KMS-11 (cell line): ENCODE measurements at regions not wholly inside any gene's neighbourhood (a gene's known extent, or its start where the extent isn't known, plus 50 kb on each side); places are given as distances from the start of the nearest gene placed in this dataset.

Experiments used
- H2AFZ ChIP-seq: fragments of 200-600 bp; sonication (generic); 2 replicates; pipeline ENCODE4 v1.6.1; 2016; ENCODE audit warnings: antibody characterized with exemption, mixed run types, low read depth
- H3K27ac ChIP-seq: fragments of 200-600 bp; sonication (generic); 2 replicates; pipeline ENCODE4 v1.6.1; 2016; ENCODE audit warnings: mild to moderate bottlenecking, mixed run types
- H3K27me3 ChIP-seq: fragments of 200-600 bp; sonication (generic); 2 replicates; pipeline ENCODE4 v1.6.1; 2017; ENCODE audit warnings: mild to moderate bottlenecking, low read depth, mixed run types, moderate library complexity; ENCODE audit not compliant: insufficient read depth
- H3K36me3 ChIP-seq: fragments of 200-600 bp; sonication (generic); 2 replicates; pipeline ENCODE4 v1.6.1; 2017; ENCODE audit warnings: mild to moderate bottlenecking, mixed run types; ENCODE audit not compliant: insufficient read depth
- H3K4me1 ChIP-seq: fragments of 200-600 bp; sonication (generic); 2 replicates; pipeline ENCODE4 v1.6.1; 2016; ENCODE audit warnings: mild to moderate bottlenecking, low read depth, mixed run types; ENCODE audit not compliant: poor library complexity, severe bottlenecking
- H3K4me2 ChIP-seq: fragments of 200-600 bp; sonication (generic); 2 replicates; pipeline ENCODE4 v1.7.0; 2016; ENCODE audit warnings: mild to moderate bottlenecking, mixed run types
- H3K4me3 ChIP-seq: fragments of 200-600 bp; sonication (generic); IDR thresholded peaks from 2 replicates; pipeline ENCODE4 v1.6.1; 2017; ENCODE audit warnings: low read depth, low read length, mixed read lengths; ENCODE audit not compliant: insufficient read depth
- H3K79me2 ChIP-seq: fragments of 200-600 bp; sonication (generic); 2 replicates; pipeline ENCODE4 v1.6.1; 2016; ENCODE audit warnings: low read depth, mixed run types; ENCODE audit not compliant: insufficient read depth
- H3K9ac ChIP-seq: fragments of 200-600 bp; sonication (generic); 2 replicates; pipeline ENCODE4 v1.6.1; 2016; ENCODE audit warnings: mild to moderate bottlenecking, mixed run types
- H4K20me1 ChIP-seq: fragments of 200-600 bp; sonication (generic); 2 replicates; pipeline ENCODE4 v1.6.1; 2016; ENCODE audit warnings: mild to moderate bottlenecking, mixed run types; ENCODE audit not compliant: insufficient read depth
- TF ChIP-seq, protein P1 (sequence below): fragments of 200-600 bp; sonication (generic); conservative IDR thresholded peaks from 2 replicates; pipeline ENCODE4 v1.6.1; 2017; ENCODE audit warnings: low read depth, mild to moderate bottlenecking, antibody characterized with exemption, low read length, moderate library complexity, mixed read lengths

DNA sequence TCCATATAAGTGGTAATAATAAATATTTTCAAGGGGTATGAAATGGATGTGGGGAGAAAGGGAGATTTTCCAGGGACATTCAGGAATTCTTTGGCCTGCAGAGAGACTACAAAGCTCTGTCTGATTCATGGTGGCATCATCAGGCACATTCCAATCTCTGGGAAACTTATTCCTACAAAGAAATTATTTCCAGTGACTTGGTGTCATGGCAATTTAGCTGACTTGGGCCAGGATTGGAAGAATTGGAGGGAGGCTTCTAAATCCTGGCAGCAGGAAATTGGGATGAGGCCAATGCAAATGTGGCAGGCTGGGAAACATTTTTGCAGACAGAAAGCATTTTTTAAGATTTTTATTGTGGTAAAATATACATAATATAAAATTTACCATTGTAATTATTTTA lies 204.6 kb downstream of the RTL9 start:
- H3K4me1 ChIP-seq = no peaks in the 10 kb centered on the region
- no peak overlapping the region for H3K4me3 ChIP-seq
- no peak overlapping the region for H3K4me2 ChIP-seq
- H4K20me1 ChIP-seq = no peaks in the 10 kb centered on the region
- no peaks in the 10 kb centered on the region for H3K36me3 ChIP-seq
- H2AFZ ChIP-seq = no peak overlapping the region
- no peaks in the 10 kb centered on the region for H3K79me2 ChIP-seq
- TF ChIP-seq, protein P1, sequence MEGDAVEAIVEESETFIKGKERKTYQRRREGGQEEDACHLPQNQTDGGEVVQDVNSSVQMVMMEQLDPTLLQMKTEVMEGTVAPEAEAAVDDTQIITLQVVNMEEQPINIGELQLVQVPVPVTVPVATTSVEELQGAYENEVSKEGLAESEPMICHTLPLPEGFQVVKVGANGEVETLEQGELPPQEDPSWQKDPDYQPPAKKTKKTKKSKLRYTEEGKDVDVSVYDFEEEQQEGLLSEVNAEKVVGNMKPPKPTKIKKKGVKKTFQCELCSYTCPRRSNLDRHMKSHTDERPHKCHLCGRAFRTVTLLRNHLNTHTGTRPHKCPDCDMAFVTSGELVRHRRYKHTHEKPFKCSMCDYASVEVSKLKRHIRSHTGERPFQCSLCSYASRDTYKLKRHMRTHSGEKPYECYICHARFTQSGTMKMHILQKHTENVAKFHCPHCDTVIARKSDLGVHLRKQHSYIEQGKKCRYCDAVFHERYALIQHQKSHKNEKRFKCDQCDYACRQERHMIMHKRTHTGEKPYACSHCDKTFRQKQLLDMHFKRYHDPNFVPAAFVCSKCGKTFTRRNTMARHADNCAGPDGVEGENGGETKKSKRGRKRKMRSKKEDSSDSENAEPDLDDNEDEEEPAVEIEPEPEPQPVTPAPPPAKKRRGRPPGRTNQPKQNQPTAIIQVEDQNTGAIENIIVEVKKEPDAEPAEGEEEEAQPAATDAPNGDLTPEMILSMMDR = no peak
- no peak overlapping the region for H3K9ac ChIP-seq
- no peak overlapping the region for H3K27ac ChIP-seq
- no peaks in the 10 kb centered on the region for H3K27me3 ChIP-seq

DNA sequence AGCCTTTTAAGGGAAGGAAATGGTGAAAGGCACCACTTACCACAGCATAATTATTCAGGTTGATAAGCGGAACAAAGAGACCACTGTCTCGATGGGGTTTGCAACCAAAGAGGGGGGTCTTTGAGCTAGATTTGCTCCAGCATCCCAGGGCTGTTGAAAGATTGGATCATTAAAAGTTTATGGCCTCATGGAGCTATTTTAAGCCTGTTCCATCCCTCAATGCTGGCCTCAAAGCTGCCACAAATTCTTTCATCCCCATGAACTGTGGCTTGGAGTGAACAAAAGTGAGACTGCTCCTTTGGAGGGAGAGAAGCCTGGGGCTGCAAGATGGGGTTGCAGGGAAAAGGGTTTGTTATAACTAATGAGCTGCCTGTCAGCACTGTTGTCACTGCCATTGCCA lies 209.8 kb downstream of the RTL9 start:
- Histone ChIP-seq H3K36me3 (no peaks in the 10 kb centered on the region), H3K27me3 (no peaks in the 10 kb centered on the region), H3K4me1 (no peaks in the 10 kb centered on the region), H3K79me2 (no peaks in the 10 kb centered on the region), H2AFZ (no peak overlapping the region), H3K27ac (no peak overlapping the region), H3K9ac (no peak overlapping the region), H4K20me1 (no peaks in the 10 kb centered on the region), H3K4me2 (no peak overlapping the region), H3K4me3 (no peak overlapping the region)
- TF ChIP-seq, protein P1 = no peak

DNA sequence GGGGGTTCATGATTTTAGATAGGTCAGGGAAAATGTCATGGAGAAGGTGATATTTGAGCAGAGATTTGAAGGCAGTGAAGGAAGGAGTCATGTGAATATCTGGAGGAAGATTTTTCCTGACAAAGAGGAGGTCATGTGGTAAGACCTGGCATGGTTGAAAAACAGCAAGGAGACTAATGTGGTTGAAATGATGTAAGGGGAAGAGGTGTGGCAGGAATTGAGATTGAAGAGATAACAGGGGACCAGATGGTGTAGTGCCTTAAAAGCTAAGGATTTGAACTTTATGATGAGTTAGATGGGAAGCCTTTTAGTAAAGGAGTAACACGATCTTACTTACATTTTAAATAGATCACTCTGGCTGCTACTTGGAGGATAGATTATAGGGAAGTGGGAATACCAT lies 210.9 kb downstream of the RTL9 start:
- H3K4me3 ChIP-seq = no peak overlapping the region
- no peak overlapping the region for H3K4me2 ChIP-seq
- no peaks in the 10 kb centered on the region for H4K20me1 ChIP-seq
- H3K9ac ChIP-seq = no peak overlapping the region
- H3K27ac ChIP-seq = no peak overlapping the region
- no peaks in the 10 kb centered on the region for H3K4me1 ChIP-seq
- TF ChIP-seq, protein P1 = no peak
- no peaks in the 10 kb centered on the region for H3K79me2 ChIP-seq
- no peak overlapping the region for H2AFZ ChIP-seq
- no peaks in the 10 kb centered on the region for H3K36me3 ChIP-seq
- H3K27me3 ChIP-seq = no peaks in the 10 kb centered on the region

DNA sequence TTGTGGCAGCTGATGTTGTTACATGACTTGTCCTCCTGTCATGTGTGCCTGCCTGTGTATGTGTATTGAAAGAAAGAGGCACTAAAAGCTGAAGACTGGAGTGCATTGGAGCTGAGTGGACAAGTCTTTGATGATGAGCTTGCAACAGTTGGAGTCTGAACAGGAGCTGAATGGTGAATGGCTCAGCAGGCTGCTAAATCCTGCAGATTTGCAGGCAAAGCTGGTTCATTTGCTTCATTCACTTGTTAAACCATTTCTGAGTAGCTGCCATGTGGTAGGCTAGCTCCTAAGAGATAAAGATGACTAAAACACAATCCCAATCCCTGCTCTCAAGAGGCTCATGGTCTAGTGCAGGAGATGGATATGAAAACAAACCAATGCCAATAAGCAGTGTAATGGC lies 217.3 kb downstream of the CHRDL1 start:
- Histone ChIP-seq H2AFZ (no peak overlapping the region), H3K4me2 (no peak overlapping the region)

More for the DNA sequence above, 217.3 kb downstream of the CHRDL1 start:
- Histone ChIP-seq H3K79me2 (no peaks in the 10 kb centered on the region), H3K27ac (no peak overlapping the region), H4K20me1 (no peaks in the 10 kb centered on the region), H3K36me3 (no peaks in the 10 kb centered on the region), H3K4me1 (no peaks in the 10 kb centered on the region), H3K27me3 (no peaks in the 10 kb centered on the region), H3K9ac (no peak overlapping the region), H3K4me3 (no peak overlapping the region)
- TF ChIP-seq, protein P1 = no peak
